Gastroesophageal sphincter (tissue), 3 donors: ENCODE measurements at regions not wholly inside any gene's neighbourhood (a gene's known extent, or its start where the extent isn't known, plus 50 kb on each side); places are given as distances from the start of the nearest gene placed in this dataset.

Experiments used
- CTCF ChIP-seq, 4 experiments: fragments of 200-600 bp in 2 of 4; fragments of 450-650 bp in 2 of 4; sonication (generic) in 1 of 4; IDR thresholded peaks; one replicate each; pipeline ENCODE4 v1.5.1; 2017 to 2019; ENCODE audit warnings: antibody characterized with exemption in 4 of 4, mild to moderate bottlenecking in 2 of 4, moderate library complexity in 2 of 4
- POLR2A ChIP-seq, 2 donors: fragments of 450-650 bp; IDR thresholded peaks; one replicate each; pipeline ENCODE4 v1.6.1; 2017; ENCODE audit warnings: antibody characterized with exemption in 2 of 2, mild to moderate bottlenecking in 2 of 2, moderate library complexity in 1 of 2
- POLR2AphosphoS5 ChIP-seq: sonication (generic); formaldehyde crosslinking; IDR thresholded peaks from one replicate; pipeline ENCODE4 v1.6.1; 2017; ENCODE audit warnings: antibody characterized with exemption

GRCh38 chr18:42394238-42394637 lies 439.2 kb downstream of the PIK3C3 start:
- no peak for TF ChIP-seq POLR2AphosphoS5
- TF ChIP-seq CTCF (IDR thresholded peaks at IDR 0.05) = no peak
- no peak for TF ChIP-seq POLR2A (IDR thresholded peaks at IDR 0.05)
